ENCODE measurements at regions not wholly inside any gene's neighbourhood (a gene's known extent, or its start where the extent isn't known, plus 50 kb on each side); places are given as distances from the start of the nearest gene placed in this dataset.

DNA sequence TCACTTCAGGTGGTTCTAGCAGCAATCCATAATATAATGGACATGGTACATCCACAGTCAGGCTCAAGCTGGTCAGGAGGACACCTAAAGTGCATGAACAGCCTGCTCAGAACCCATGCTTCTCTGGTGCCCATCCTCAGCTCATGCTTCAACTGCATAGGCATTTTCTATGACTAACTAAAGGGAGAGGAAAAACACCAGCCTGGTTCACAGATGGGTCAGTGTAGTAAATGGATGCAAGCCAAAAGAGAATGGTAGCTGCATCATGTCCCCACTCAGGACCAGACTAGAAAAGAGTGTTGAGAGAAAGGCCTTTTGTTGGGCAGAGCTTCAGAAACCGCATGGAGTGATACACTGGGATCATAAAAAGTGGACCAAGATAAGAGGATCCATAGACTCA, 556.6 kb downstream of the TLE1 start:
- TF ChIP-seq, protein P1, sequence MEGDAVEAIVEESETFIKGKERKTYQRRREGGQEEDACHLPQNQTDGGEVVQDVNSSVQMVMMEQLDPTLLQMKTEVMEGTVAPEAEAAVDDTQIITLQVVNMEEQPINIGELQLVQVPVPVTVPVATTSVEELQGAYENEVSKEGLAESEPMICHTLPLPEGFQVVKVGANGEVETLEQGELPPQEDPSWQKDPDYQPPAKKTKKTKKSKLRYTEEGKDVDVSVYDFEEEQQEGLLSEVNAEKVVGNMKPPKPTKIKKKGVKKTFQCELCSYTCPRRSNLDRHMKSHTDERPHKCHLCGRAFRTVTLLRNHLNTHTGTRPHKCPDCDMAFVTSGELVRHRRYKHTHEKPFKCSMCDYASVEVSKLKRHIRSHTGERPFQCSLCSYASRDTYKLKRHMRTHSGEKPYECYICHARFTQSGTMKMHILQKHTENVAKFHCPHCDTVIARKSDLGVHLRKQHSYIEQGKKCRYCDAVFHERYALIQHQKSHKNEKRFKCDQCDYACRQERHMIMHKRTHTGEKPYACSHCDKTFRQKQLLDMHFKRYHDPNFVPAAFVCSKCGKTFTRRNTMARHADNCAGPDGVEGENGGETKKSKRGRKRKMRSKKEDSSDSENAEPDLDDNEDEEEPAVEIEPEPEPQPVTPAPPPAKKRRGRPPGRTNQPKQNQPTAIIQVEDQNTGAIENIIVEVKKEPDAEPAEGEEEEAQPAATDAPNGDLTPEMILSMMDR (IDR thresholded peaks at IDR 0.05; ENCODE audit: control insufficient read depth, extremely low read depth, insufficient read depth): no peak
- no peak overlapping the region for H3K4me3 ChIP-seq (ENCODE audit: low read depth, low read length)
- no peak for DNase-seq (ENCODE audit: low read depth)

DNA sequence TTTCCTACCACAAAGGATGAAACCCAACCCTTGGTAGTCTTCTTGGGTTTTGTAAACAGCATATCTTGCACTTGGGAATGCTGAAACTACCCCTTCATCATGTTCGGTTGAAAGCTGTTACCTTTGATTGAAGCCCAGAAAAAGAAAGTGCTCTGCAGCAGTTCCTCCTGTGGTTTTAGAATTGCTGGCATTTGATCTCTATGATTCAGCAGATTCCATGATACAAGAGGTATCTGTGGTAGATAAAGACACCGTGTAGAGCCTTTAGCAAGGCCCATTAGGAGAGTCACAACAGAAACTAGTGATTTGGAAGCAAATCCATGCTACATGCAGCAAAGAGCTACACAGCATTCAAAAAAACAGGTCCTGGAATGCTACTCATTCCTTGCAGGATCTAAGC, 557.0 kb downstream of the TLE1 start:
- no peak for DNase-seq (ENCODE audit: low read depth)
- TF ChIP-seq, protein P1 (IDR thresholded peaks at IDR 0.05; ENCODE audit: control insufficient read depth, extremely low read depth, insufficient read depth): no peak
- no peak overlapping the region for H3K4me3 ChIP-seq (ENCODE audit: low read depth, low read length)

DNA sequence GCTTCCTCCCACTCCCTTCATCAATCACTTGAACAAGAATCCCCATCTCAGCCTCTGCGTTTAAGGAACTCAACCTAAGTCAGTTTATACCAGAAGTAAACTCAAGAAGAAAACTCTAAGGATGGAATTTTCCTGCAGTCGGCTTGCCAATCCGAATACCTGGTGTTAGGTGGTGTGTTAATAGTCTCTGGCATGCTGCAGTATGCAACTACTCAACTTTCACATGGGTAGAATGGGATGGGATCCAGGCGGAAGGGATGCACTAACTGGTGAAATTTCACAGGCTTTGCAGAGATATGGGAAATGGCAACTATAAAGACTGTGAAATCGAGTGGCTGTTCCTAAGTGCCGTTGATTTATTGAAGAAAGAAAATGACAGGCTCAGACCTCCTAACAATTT, 560.6 kb downstream of the TLE1 start:
- no peak for DNase-seq (ENCODE audit: low read depth)
- TF ChIP-seq, protein P1 (IDR thresholded peaks at IDR 0.05; ENCODE audit: control insufficient read depth, extremely low read depth, insufficient read depth): no peak
- H3K4me3 ChIP-seq (ENCODE audit: low read depth, low read length): no peak overlapping the region

DNA sequence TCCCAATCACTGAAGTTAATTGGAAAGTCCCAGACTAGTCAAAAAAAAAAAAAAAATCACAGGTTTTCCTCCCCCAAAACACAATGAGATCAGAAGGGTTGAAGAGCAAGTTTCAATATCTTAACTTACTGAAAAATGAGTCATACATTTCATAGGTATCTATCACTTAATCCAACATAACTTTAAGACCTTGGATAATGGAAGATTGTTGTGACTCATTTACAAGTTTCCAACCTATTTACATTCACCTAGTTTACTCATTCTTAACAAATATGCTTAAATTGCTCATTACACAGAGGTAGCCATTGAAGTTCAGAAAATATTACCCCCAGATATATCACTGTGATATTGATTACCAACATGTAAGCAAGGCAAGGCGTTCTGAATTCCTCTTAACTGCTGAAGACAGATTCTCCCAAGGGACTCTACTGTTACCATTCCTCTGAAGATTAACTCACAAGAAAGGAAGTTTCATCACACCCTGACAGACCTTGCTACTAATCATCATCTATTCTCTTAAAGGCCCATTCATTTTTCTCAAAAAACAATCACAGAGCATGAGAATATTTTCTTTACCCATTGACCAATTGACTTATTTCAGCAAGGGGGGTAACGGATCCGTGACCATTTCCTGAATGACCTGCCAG, 563.8 kb downstream of the TLE1 start:
- no peak for DNase-seq (ENCODE audit: low read depth)
- H3K4me3 ChIP-seq (ENCODE audit: low read depth, low read length): no peak overlapping the region
- TF ChIP-seq, protein P1 (IDR thresholded peaks at IDR 0.05; ENCODE audit: control insufficient read depth, extremely low read depth, insufficient read depth): no peak

GRCh38 chr9:81123526-81123925, 565.8 kb downstream of the TLE1 start:
- TF ChIP-seq, protein P1 (IDR thresholded peaks at IDR 0.05; ENCODE audit: control insufficient read depth, extremely low read depth, insufficient read depth): no peak
- DNase-seq (ENCODE audit: low read depth): no peak
- no peak overlapping the region for H3K4me3 ChIP-seq (ENCODE audit: low read depth, low read length)

- DNase-seq (ENCODE audit: low read depth): no peak
- TF ChIP-seq, protein P1 (IDR thresholded peaks at IDR 0.05; ENCODE audit: control insufficient read depth, extremely low read depth, insufficient read depth): no peak
Observed at GRCh38 chr9:81122749-81123148, 566.6 kb downstream of the TLE1 start.

GRCh38 chr9:81119591-81119990, 569.8 kb downstream of the TLE1 start:
- DNase-seq (ENCODE audit: low read depth): no peak

More at GRCh38 chr9:81122749-81123148, 566.6 kb downstream of the TLE1 start:
- H3K4me3 ChIP-seq (ENCODE audit: low read depth, low read length): no peak overlapping the region

More at GRCh38 chr9:81119591-81119990, 569.8 kb downstream of the TLE1 start:
- TF ChIP-seq, protein P1 (IDR thresholded peaks at IDR 0.05; ENCODE audit: control insufficient read depth, extremely low read depth, insufficient read depth): no peak
- H3K4me3 ChIP-seq (ENCODE audit: low read depth, low read length): no peak overlapping the region
